NOMO-1 (cell line): ENCODE measurements at regions not wholly inside any gene's neighbourhood (a gene's known extent, or its start where the extent isn't known, plus 50 kb on each side); places are given as distances from the start of the nearest gene placed in this dataset.
"Not testable (repeated sequence)": the region's sequence is repeated elsewhere in the genome, so short reads cannot be mapped to it uniquely, and the experiment has no call there.

Experiments
- DNase-seq, 2 experiments: peaks; one replicate each; lab custom pipeline; 2025; ENCODE audit not compliant: unreplicated experiment in 2 of 2; lab: John Stamatoyannopoulos, UW

GRCh38 chr4:125573368-125573767 is 258.6 kb downstream of the FAT4 start:
- DNase-seq: no peak

DNA sequence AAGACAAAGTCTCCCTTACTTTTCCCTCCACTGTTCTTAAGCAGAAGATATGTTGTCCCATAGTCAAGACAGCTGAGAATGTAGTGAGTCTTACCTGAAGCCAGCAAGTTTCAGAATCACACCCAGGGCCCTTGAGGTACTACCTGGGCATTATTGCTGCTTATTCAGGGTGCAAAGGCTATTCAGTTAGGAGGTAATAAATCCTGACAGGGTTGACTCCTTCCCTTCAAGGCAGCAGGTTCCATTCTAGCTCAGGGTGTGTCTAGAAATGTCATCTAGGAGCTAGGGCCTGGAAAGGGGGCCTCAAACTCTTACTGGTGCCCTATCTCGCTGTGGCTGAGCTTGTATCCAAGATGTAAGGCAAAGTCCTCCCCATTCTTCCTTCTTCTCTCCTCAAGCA is 259.0 kb downstream of the FAT4 start:
- DNase-seq: no peak

GRCh38 chr4:125582302-125582701 is 267.5 kb downstream of the FAT4 start:
- DNase-seq: no peak

DNA sequence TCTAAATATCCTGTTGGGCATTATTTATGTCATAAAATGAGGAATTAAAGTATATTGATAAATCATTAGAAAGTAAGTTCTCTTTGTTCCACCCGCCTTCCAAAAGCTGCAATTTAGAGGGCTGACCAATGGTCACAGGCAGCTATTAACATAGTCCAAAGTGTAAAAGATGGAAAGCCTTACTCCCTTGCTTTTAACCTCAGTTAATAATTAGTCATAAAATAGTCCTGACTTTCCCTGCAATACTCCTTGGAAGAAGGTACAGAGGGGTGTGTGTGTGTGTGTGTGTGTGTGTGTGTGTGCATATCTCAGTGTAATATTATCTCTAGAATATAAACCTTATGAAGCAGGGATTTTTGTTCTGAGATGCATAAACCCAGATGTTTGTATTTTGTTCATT is 275.4 kb downstream of the FAT4 start:
- no peak for DNase-seq

- no peak for DNase-seq
Measured at GRCh38 chr4:125591290-125591689, 276.5 kb downstream of the FAT4 start.

- DNase-seq: no peak
Measured at GRCh38 chr4:125594056-125594602, 279.4 kb downstream of the FAT4 start.

- DNase-seq: not testable (repeated sequence)
Measured at GRCh38 chr4:125605926-125606325, 291.2 kb downstream of the FAT4 start.

DNA sequence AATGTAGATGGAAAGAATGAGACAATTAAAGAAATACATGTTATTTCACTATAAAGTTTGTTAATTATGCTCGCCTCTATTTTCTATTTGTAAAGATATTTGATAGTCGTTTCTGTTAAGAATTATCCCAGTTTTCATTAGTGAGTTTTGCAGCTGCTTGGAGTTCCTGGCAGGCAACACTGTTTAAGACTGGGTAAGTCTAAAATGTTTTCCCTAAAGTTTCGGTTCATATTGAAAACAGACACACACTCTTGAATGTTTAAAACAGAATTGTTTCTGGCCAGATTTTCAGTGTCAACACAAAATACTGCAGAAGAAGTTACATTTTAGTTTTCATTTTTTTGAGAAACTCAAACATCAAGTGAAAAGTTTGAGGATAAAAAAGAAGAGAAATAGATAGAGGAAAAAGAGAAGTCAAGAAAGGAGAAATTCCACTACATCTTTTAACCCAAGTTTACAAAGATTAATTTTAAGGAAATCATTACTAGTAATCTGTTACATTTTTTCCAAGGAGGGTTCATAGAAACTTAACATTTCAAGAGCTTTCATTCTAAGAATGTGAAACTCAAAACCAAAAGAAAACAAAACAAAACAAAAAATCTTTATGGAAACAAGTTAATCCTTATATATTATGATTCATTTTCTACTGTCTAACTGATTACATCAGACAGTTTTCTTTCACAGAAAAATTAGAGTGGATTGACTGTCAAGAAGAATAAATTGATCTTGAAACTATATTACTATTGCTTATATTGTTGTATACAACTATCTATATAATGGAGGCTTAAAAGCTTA is 305.5 kb downstream of the FAT4 start:
- no peak for DNase-seq

DNA sequence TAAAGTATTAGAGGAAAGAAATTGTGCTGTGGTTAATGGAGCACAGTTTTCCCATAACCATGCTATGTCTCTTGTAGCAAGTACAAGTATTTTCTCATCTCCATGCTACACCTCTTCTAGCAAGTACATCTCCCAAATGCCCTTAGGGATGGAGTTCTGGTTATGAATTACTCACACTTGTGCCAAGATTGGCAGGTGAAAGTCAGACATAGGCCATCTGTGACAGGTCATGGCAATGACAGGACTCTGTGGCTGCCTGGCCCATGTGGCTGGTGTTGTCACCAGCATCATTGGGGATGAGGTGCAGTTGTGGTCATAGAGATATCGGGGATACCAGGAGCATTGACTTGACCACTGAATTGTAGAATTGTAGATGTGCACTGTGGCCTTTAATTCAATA is 310.2 kb downstream of the FAT4 start:
- no peak for DNase-seq

DNA sequence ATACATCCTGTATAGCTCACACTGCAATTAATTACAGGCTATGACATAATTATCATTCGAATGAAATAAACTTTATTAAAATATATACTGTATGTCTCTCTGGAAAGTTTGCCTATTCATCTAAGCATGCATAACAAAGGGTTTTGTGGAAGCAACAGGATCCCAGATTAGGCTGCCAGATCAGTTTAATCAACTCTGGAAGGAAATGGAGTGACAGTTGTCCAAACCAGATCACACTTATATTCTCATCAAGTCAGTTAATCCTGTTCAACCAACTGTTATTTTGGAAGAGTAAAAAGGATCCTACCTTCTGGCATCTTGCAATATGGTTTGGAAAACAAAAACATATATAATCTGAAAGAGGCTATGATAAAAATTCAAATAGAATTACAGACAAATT is 312.2 kb downstream of the FAT4 start:
- no peak for DNase-seq

GRCh38 chr4:125639182-125639621 is 324.4 kb downstream of the FAT4 start:
- DNase-seq: no peak

- DNase-seq: no peak
Measured at GRCh38 chr4:125641611-125642010, 326.9 kb downstream of the FAT4 start.

DNA sequence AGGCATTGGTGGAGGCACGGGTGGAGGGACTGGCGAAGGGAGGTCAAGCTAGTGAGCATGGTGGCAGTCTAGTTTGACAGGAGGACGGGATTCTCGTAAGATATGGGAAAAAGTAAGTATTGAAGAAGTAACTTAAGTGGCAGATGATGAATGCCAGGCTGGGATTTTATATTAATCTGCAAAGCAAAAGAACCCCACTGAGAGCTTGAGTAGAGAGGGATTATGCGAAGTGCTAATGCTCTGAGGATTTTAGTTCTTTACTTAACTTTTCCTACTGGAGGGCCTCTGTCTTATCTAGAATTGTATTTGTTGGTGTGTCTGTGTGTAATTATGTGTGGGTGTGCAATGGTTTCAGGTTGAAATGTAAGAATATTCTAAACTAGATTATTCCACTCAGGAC is 327.9 kb downstream of the FAT4 start:
- no peak for DNase-seq

DNA sequence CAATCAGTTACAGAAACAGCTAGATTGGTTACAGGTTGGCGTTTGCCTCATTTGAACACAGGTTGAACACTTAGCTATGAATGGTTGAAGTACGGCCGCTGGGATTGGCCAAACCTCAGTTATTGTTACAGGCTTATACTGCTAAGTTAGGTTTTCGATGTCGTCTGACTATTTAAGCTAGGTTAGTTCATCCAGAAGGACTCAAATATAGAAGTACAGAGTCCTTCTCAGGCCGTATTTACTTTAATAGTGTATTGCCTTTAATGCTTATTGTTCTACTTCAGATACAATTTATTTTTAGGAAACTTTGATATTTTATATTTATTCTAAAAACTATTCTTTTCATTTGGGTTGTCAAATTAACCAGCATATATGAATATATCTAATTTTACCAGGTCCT is 334.7 kb downstream of the FAT4 start:
- no peak for DNase-seq

- DNase-seq: no peak
Measured at GRCh38 chr4:125650557-125650956, 335.8 kb downstream of the FAT4 start.

DNA sequence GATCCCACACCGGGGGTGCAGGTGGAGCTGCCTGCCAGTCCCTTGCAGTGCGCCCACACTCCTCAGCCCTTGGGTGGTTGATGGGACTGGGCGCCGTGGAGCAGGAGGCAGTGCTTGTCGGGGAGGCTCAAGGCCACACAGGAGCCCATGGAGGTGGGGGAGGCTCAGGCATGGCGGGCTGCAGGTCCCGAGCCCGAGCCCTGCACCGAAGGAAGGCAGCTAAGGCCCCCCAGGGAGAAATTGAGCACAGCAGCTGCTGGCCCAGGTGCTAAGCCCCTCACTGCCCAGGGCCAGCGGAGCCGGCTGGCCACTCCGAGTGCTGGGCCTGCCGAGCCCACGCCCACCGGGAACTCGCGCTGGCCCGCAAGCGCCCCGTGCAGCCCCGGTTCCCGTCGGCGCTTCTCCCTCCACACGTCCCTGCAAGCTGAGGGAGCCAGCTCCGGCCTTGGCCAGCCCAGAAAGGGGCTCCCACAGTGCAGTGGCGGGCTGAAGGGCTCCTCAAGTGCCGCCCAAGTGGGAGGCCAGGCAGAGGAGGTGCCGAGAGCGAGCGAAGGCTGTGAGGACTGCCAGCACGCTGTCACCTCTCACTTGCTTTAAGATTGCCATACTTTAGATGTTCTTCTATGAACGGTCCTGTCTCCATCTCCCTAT is 337.1 kb downstream of the FAT4 start:
- not testable (repeated sequence) for DNase-seq

DNA sequence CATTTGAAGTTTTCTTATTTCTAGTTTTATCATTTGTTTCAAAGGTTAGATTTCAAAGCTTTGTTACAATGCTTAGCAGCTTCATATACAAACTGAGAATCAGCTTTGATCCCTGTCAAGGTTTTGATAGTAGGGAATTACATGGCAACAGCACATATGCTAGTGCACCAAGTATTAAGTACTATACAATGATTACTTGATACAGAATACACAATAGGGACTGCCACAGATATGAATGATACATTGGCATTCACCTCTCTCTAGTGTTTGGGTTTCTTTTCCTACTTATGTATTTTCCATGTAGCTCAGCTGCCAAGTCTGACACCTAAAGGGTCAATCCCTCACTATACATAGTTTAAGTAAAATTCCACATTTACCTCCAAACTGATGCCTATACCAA is 344.0 kb downstream of the FAT4 start:
- DNase-seq: no peak

GRCh38 chr4:125663896-125664767 is 349.4 kb downstream of the FAT4 start:
- no peak for DNase-seq

DNA sequence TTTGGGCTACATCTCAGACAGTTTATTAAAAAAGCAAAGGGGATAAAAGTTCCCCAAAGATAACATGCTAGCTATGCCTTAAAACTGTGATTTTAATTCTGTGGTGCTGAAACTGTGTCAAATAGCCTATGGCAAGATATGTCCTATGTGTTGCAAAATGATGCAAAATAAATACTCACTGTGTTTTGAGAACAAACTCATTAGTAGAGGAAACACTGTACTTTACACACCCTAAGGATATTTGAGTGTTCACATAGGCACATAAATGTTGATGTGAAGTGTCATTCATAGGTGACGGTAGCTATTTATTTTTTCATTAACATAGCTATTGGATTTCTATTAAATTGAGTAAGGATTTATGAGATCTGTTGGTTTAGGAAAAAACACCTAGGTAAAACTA is 351.9 kb downstream of the FAT4 start:
- no peak for DNase-seq

DNA sequence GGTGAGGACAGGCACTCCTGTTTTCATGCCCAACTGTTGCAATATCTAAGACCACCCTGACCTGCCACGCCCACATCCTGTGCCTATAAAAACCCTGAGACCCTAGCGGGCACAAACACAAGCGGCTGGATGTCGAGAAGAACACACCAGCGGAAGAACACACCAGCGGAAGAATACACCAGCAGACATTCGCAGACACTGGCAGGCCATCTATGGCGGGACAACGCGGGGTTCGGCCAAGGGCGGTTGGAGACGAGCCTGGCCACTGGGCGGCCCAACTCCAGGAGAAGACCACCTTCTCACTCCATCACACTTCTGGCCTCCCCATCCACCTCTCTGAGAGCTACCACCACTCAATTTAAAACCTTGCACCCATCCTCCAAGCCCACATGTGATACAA is 361.4 kb downstream of the FAT4 start:
- no peak for DNase-seq

DNA sequence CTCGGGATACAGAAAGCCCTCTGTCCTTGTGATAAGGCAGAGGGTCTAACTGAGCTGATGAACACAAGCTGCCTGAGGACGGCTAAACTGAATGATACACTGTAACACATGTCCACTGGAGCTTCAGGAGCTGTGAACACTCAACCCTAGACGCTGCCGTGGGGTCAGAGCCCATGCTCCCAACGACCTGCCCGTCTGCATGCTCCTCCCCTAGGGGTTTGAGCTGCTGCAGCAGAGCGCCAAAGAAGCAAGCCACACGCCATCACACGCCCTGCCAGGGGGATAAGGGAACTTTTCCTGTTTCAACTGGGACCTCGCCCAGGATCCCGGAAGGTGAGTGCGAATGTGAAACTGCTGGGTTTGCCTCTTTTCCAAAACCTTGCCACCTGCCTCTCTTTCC is 361.8 kb downstream of the FAT4 start:
- DNase-seq: no peak
